CD4-positive, CD25-positive, alpha-beta regulatory T cell (primary cell): ENCODE measurements at regions not wholly inside any gene's neighbourhood (a gene's known extent, or its start where the extent isn't known, plus 50 kb on each side); places are given as distances from the start of the nearest gene placed in this dataset.
"Not testable (repeated sequence)": the region's sequence is repeated elsewhere in the genome, so short reads cannot be mapped to it uniquely, and the experiment has no call there.

Source experiments
- ATAC-seq, 2 donors: fragments of 150-1000 bp; cut with Tn5 transposase; one replicate each; pipeline ENCODE4 v1.10.0; 2021; ENCODE audit warnings: low read depth in 2 of 2, moderate number of reproducible peaks in 2 of 2, moderate library complexity in 1 of 2
- DNase-seq, 3 donors: peaks; one replicate each; pipeline versions ENCODE4 v3.0.0 to v3.0.0-alpha.2; 2012 to 2022; ENCODE audit warnings: mixed read lengths in 1 of 3
- H3K27ac ChIP-seq: one replicate; pipeline ENCODE4 v1.7.0; 2013; ENCODE audit warnings: mild to moderate bottlenecking, low read length; ENCODE audit not compliant: insufficient read depth, poor library complexity, severe bottlenecking
- H3K27me3 ChIP-seq: one replicate; pipeline ENCODE4 v1.7.0; 2013; ENCODE audit warnings: low read length; ENCODE audit not compliant: control insufficient read depth, insufficient read depth
- H3K36me3 ChIP-seq: one replicate; pipeline ENCODE4 v1.7.0; 2013; ENCODE audit warnings: mild to moderate bottlenecking, low read length, moderate library complexity; ENCODE audit not compliant: control insufficient read depth, insufficient read depth
- H3K4me1 ChIP-seq: 2 replicates; pipeline ENCODE4 v1.7.0; 2013; ENCODE audit warnings: mild to moderate bottlenecking, low read length; ENCODE audit not compliant: insufficient read depth, control insufficient read depth, poor library complexity, severe bottlenecking
- H3K4me3 ChIP-seq: one replicate; pipeline ENCODE4 v1.7.0; 2013; ENCODE audit warnings: low read depth, mild to moderate bottlenecking, low read length, moderate library complexity
- H3K9me3 ChIP-seq, 2 experiments: 1 replicate in 1 of 2; 2 replicates in 1 of 2; pipeline ENCODE4 v1.7.0; 2013; ENCODE audit warnings: low read length in 2 of 2, mild to moderate bottlenecking in 1 of 2, moderate library complexity in 1 of 2; ENCODE audit not compliant: control insufficient read depth in 2 of 2
- H3K27ac Mint-ChIP-seq, 3 donors: one replicate each; pipeline ENCODE4 v1.8.0; 2020 to 2022; ENCODE audit warnings: mild to moderate bottlenecking in 3 of 3, mixed read lengths in 3 of 3, moderate library complexity in 2 of 3
- H3K27me3 Mint-ChIP-seq: one replicate; pipeline ENCODE4 v1.8.0; 2022; ENCODE audit warnings: mild to moderate bottlenecking, mixed read lengths
- H3K36me3 Mint-ChIP-seq: one replicate; pipeline ENCODE4 v1.8.0; 2020; ENCODE audit warnings: mixed read lengths
- H3K4me1 Mint-ChIP-seq, 4 donors: one replicate each; pipeline ENCODE4 v1.8.0; 2020 to 2022; ENCODE audit warnings: mixed read lengths in 4 of 4, mild to moderate bottlenecking in 1 of 4
- H3K4me3 Mint-ChIP-seq, 4 donors: one replicate each; pipeline ENCODE4 v1.8.0; 2020 to 2022; ENCODE audit warnings: mild to moderate bottlenecking in 4 of 4, mixed read lengths in 4 of 4, moderate library complexity in 3 of 4
- H3K9me3 Mint-ChIP-seq, 7 donors: one replicate each; pipeline ENCODE4 v1.8.0; 2020 to 2022; ENCODE audit warnings: mixed read lengths in 7 of 7, mild to moderate bottlenecking in 3 of 7, moderate library complexity in 2 of 7

GRCh38 chr15:96170616-96170978 is 159.9 kb upstream of the NR2F2 start:
- not testable (repeated sequence) for H3K4me3 ChIP-seq, H3K36me3 ChIP-seq, H3K27ac Mint-ChIP-seq, H3K27me3 Mint-ChIP-seq, DNase-seq, H3K4me1 ChIP-seq, H3K27ac ChIP-seq, H3K27me3 ChIP-seq, H3K36me3 Mint-ChIP-seq, H3K4me1 Mint-ChIP-seq, H3K9me3 Mint-ChIP-seq, H3K9me3 ChIP-seq, H3K4me3 Mint-ChIP-seq, ATAC-seq

- no peaks in the 10 kb centered on the region for H3K4me1 Mint-ChIP-seq
- no peak overlapping the region for H3K27ac Mint-ChIP-seq
- Histone ChIP-seq H3K9me3 (no peaks in the 10 kb centered on the region), H3K4me3 (no peak overlapping the region), H3K4me1 (no peaks in the 10 kb centered on the region), H3K27me3 (no peaks in the 10 kb centered on the region), H3K36me3 (no peaks in the 10 kb centered on the region), H3K27ac (no peak overlapping the region)
- H3K27me3 Mint-ChIP-seq = no peaks in the 10 kb centered on the region
- ATAC-seq (no peak), DNase-seq (no peak)
- peaks cover 0 to 5% (median under 1%) of the 10 kb centered on the region in 7 donors for H3K9me3 Mint-ChIP-seq
- no peak overlapping the region for H3K4me3 Mint-ChIP-seq
- H3K36me3 Mint-ChIP-seq = no peaks in the 10 kb centered on the region
Measured at GRCh38 chr15:96170979-96171739, 159.3 kb upstream of the NR2F2 start.

DNA sequence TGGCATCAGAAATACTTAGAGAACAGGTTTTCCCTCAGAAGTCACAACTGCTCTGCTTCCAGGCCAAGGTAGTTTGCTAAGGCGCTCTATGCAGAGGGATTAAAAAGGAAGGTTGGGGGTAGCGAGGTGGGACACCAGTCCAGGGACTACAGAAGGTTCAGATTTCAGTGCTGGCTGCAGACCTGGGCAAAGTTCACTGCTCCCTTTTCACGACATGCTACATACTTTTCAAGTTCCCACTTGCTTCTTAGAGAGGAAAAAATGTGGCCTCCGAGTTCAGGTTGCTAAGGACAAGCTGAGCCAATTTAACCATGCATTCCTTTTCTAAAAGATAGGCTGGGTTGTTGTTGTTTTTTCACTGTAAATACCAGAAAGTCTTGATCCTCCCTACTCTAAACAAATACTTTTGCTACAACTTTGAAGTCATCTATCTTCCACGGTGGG is 158.6 kb upstream of the NR2F2 start:
- Histone ChIP-seq H3K36me3 (no peaks in the 10 kb centered on the region), H3K4me1 (no peaks in the 10 kb centered on the region), H3K27ac (no peak overlapping the region), H3K4me3 (no peak overlapping the region), H3K27me3 (no peaks in the 10 kb centered on the region), H3K9me3 (no peaks in the 10 kb centered on the region)
- Mint-ChIP-seq H3K4me1 (no peaks in the 10 kb centered on the region), H3K4me3 (no peak overlapping the region), H3K27me3 (no peaks in the 10 kb centered on the region), H3K36me3 (no peaks in the 10 kb centered on the region), H3K9me3 (peaks cover 0 to 5% (median 0%) of the 10 kb centered on the region in 7 donors), H3K27ac (no peak overlapping the region)
- no peak for DNase-seq
- ATAC-seq = no peak

DNA sequence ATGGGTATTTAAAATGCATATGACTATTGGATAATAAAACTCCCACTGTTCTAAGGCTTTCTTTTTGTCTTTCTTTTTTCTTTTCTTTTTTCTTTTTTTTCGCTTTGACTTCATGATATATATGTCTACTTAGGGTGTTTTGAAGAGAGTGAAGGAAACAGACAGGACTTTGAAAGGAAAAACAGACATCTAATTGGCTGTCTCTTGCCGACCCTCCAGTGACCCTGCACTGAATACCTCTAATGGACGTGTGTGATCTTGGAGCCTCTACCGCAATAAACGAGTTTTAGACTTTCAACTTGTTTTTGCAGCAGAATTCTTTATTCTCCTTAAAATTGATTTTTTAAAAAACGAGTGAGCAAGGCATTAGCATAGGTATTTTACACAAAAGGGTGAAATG is 158.1 kb upstream of the NR2F2 start:
- H3K36me3 ChIP-seq = no peaks in the 10 kb centered on the region
- Mint-ChIP-seq H3K4me3 (no peak overlapping the region), H3K36me3 (no peaks in the 10 kb centered on the region), H3K27me3 (no peaks in the 10 kb centered on the region), H3K27ac (no peak overlapping the region), H3K4me1 (no peaks in the 10 kb centered on the region), H3K9me3 (peaks cover 0 to 5% (median 0%) of the 10 kb centered on the region in 7 donors)
- DNase-seq = no peak
- H3K4me3 ChIP-seq = no peak overlapping the region
- no peaks in the 10 kb centered on the region for H3K9me3 ChIP-seq
- H3K4me1 ChIP-seq = no peaks in the 10 kb centered on the region
- ATAC-seq = no peak
- H3K27me3 ChIP-seq = no peaks in the 10 kb centered on the region
- no peak overlapping the region for H3K27ac ChIP-seq

GRCh38 chr15:96176831-96177230 is 153.7 kb upstream of the NR2F2 start:
- no peaks in the 10 kb centered on the region for H3K36me3 Mint-ChIP-seq
- no peaks in the 10 kb centered on the region for H3K4me1 ChIP-seq
- H3K9me3 Mint-ChIP-seq = peaks cover 0 to 4% (median 0%) of the 10 kb centered on the region in 7 donors
- DNase-seq = no peak
- no peaks in the 10 kb centered on the region for H3K36me3 ChIP-seq
- no peak overlapping the region for H3K4me3 ChIP-seq
- no peak overlapping the region for H3K27ac Mint-ChIP-seq
- H3K27ac ChIP-seq = no peak overlapping the region
- H3K9me3 ChIP-seq = no peaks in the 10 kb centered on the region
- no peaks in the 10 kb centered on the region for H3K27me3 ChIP-seq
- H3K4me3 Mint-ChIP-seq = no peak overlapping the region
- H3K4me1 Mint-ChIP-seq = no peaks in the 10 kb centered on the region
- H3K27me3 Mint-ChIP-seq = peaks cover 5% of the 10 kb centered on the region
- ATAC-seq = no peak

GRCh38 chr15:96177279-96177678 is 153.2 kb upstream of the NR2F2 start:
- DNase-seq (no peak), ATAC-seq (no peak)
- H3K27me3 Mint-ChIP-seq = peaks cover 5% of the 10 kb centered on the region
- no peak overlapping the region for H3K27ac Mint-ChIP-seq
- H3K4me3 ChIP-seq = no peak overlapping the region
- no peaks in the 10 kb centered on the region for H3K4me1 Mint-ChIP-seq
- H3K4me3 Mint-ChIP-seq = no peak overlapping the region
- H3K36me3 ChIP-seq = no peaks in the 10 kb centered on the region
- H3K27ac ChIP-seq = no peak overlapping the region
- H3K4me1 ChIP-seq = no peaks in the 10 kb centered on the region
- H3K9me3 Mint-ChIP-seq = peaks cover 0 to 4% (median 0%) of the 10 kb centered on the region in 7 donors
- no peaks in the 10 kb centered on the region for H3K36me3 Mint-ChIP-seq
- no peaks in the 10 kb centered on the region for H3K27me3 ChIP-seq
- no peaks in the 10 kb centered on the region for H3K9me3 ChIP-seq

DNA sequence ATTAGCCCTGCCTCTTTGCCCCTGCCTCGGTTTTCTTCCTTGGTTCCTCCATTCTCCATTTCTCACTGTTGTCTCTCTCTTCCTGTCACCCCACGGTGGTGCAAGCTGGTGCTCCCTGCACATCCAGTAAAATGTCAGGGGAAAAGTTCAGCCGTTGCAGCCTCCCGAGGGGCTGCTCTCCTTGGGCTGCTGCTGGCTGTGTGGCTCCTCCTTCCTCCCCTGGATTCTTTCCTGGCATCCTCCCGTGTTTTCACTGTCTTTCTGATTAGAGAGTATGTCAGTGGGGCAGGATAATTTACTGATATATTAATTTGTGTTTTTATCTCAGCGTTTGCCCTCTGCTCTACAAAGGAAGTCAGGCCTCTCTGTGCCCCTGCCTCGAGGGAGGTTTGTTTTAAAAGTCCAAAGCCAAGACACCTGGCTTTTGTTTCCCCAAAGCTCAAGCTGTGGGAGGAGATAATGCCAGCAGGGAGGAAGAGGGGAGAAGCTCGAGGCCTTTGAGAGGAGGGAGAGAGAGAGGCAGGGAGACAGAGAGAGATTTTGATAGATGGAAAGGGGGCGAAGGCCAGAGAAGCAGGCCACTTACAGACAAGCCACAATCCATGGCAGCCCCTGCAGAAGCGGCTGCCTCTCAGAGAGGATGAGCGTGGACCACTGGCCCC is 150.3 kb upstream of the NR2F2 start:
- no peak overlapping the region for H3K27ac Mint-ChIP-seq
- no peaks in the 10 kb centered on the region for H3K27me3 ChIP-seq
- H3K27ac ChIP-seq = no peak overlapping the region
- no peak overlapping the region for H3K4me3 ChIP-seq
- ATAC-seq (no peak), DNase-seq (no peak)
- H3K9me3 Mint-ChIP-seq = peaks cover 0 to 4% (median 0%) of the 10 kb centered on the region in 7 donors
- no peaks in the 10 kb centered on the region for H3K9me3 ChIP-seq
- H3K4me1 ChIP-seq = no peaks in the 10 kb centered on the region
- no peak overlapping the region for H3K4me3 Mint-ChIP-seq
- H3K36me3 ChIP-seq = no peaks in the 10 kb centered on the region
- no peaks in the 10 kb centered on the region for H3K36me3 Mint-ChIP-seq
- H3K27me3 Mint-ChIP-seq = peaks cover 5% of the 10 kb centered on the region
- H3K4me1 Mint-ChIP-seq = no peaks in the 10 kb centered on the region

GRCh38 chr15:96181217-96181616 is 149.3 kb upstream of the NR2F2 start:
- ATAC-seq (no peak), DNase-seq (no peak)
- Histone ChIP-seq H3K36me3 (no peaks in the 10 kb centered on the region), H3K27ac (no peak overlapping the region), H3K4me1 (no peaks in the 10 kb centered on the region), H3K27me3 (no peaks in the 10 kb centered on the region), H3K4me3 (no peak overlapping the region), H3K9me3 (no peaks in the 10 kb centered on the region)
- Mint-ChIP-seq H3K9me3 (peaks cover 0 to 4% (median 0%) of the 10 kb centered on the region in 7 donors), H3K4me3 (no peak overlapping the region), H3K36me3 (no peaks in the 10 kb centered on the region), H3K27me3 (peaks cover 5% of the 10 kb centered on the region), H3K27ac (no peak overlapping the region), H3K4me1 (no peaks in the 10 kb centered on the region)
